GM12878 (cell line): ENCODE measurements at regions not wholly inside any gene's neighbourhood (a gene's known extent, or its start where the extent isn't known, plus 50 kb on each side); places are given as distances from the start of the nearest gene placed in this dataset.

Experiments
- ATAC-seq: fragments of 200-7000 bp; cut with Tn5 transposase; 3 replicates; pipeline ENCODE4 v1.9.1; 2020; ENCODE audit warnings: mild to moderate bottlenecking, moderate library complexity
- BruUV-seq: library from RNA; stranded (reverse); fragments of 400-500 nt; replicated peaks from 2 replicates; lab custom pipeline; 2021; lab: Mats Ljungman, UMichigan
- CTCF ChIA-PET: fragments of 300-600 bp; sonication (Branson Sonifier 250); formaldehyde crosslinking; extraction: SDS; loops from one replicate; lab custom pipeline; 2021; ENCODE audit warnings: inconsistent platforms; lab: Yijun Ruan, JAX
- POLR2A ChIA-PET: fragments of 350-600 bp; formaldehyde crosslinking; extraction: SDS; loops from one replicate; lab custom pipeline; 2021; ENCODE audit warnings: inconsistent platforms; lab: Charles Lee
- RAD21 ChIA-PET: fragments of 300-600 bp; sonication (Branson Sonifier 250); formaldehyde crosslinking; loops from one replicate; lab custom pipeline; 2023; ENCODE audit warnings: antibody characterized with exemption; ENCODE audit not compliant: unreplicated experiment; lab: Charles Lee
- SMC1A ChIA-PET: fragments of 300-600 bp; sonication (Branson Sonifier 250); formaldehyde crosslinking; loops from one replicate; lab custom pipeline; 2023; ENCODE audit not compliant: unreplicated experiment, uncharacterized antibody; lab: Charles Lee
- DNase-seq: peaks from one replicate; pipeline ENCODE4 v3.0.0-alpha.2; 2011; ENCODE audit warnings: low read depth, low spot score
- FAIRE-seq: peaks from 3 replicates; lab custom pipeline; 2011; peaks lifted over from hg19 to GRCh38; lab: Jason Lieb, UNC
- H2AFZ ChIP-seq: 2 replicates; pipeline ENCODE4 v1.6.0; 2011; ENCODE audit warnings: low read depth, low read length, control low read depth; ENCODE audit not compliant: control insufficient read depth
- H3K27ac ChIP-seq: 2 replicates; pipeline ENCODE4 v1.5.1; 2011; ENCODE audit warnings: control low read depth; ENCODE audit not compliant: control insufficient read depth, insufficient read depth
- H3K27me3 ChIP-seq, 2 experiments: replicated peaks in 1 of 2; 2 replicates each; pipeline versions ENCODE4 v1.6.0 to v1.6.1; 2011; ENCODE audit warnings: low read length in 1 of 2; ENCODE audit not compliant: control insufficient read depth in 2 of 2, insufficient read depth in 2 of 2
- H3K36me3 ChIP-seq, 2 experiments: 2 replicates each; pipeline ENCODE4 v1.5.1; 2011; ENCODE audit warnings: low read length in 1 of 2; ENCODE audit not compliant: control insufficient read depth in 2 of 2, insufficient read depth in 2 of 2
- H3K4me1 ChIP-seq: 2 replicates; pipeline ENCODE4 v1.6.1; 2011; ENCODE audit warnings: mild to moderate bottlenecking, low read length, moderate library complexity, mixed read lengths; ENCODE audit not compliant: control insufficient read depth, insufficient read depth
- H3K4me2 ChIP-seq: 2 replicates; pipeline ENCODE4 v1.6.0; 2011; ENCODE audit warnings: control low read depth; ENCODE audit not compliant: control insufficient read depth, insufficient read depth
- H3K4me3 ChIP-seq: fragments of 200-600 bp; sonication (generic); 2 replicates; pipeline ENCODE4 v1.5.1; 2016
- H3K79me2 ChIP-seq: 2 replicates; pipeline ENCODE4 v1.6.0; 2011; ENCODE audit warnings: low read length; ENCODE audit not compliant: control insufficient read depth, insufficient read depth
- H3K9ac ChIP-seq: 2 replicates; pipeline ENCODE4 v1.8.0; 2011; ENCODE audit warnings: low read length, control low read depth, mixed read lengths; ENCODE audit not compliant: control insufficient read depth, insufficient read depth
- H3K9me3 ChIP-seq: replicated peaks from 3 replicates; pipeline ENCODE4 v1.5.1; 2011; ENCODE audit warnings: mild to moderate bottlenecking, low read length; ENCODE audit not compliant: control insufficient read depth, insufficient read depth
- H4K20me1 ChIP-seq: 2 replicates; pipeline ENCODE4 v1.6.0; 2011; ENCODE audit not compliant: control insufficient read depth, insufficient read depth
- CBX5 ChIP-seq: sonication (generic); IDR thresholded peaks from 2 replicates; pipeline ENCODE4 v1.6.1; 2016; ENCODE audit warnings: low read depth, moderate library complexity, mild to moderate bottlenecking, inconsistent platforms
- CHD1 ChIP-seq: IDR thresholded peaks from 2 replicates; pipeline ENCODE4 v1.6.1; 2012; ENCODE audit warnings: low read depth, low read length, improper control_type of control experiment
- IRF3 ChIP-seq: fragments of 450-650 bp; IDR thresholded peaks from 2 replicates; pipeline ENCODE4 v1.6.1; 2014; ENCODE audit warnings: mild to moderate bottlenecking
- NR2C1 ChIP-seq: fragments of 450-650 bp; IDR thresholded peaks from 2 replicates; pipeline ENCODE4 v1.6.1; 2017; ENCODE audit warnings: antibody characterized with exemption, mild to moderate bottlenecking, moderate library complexity
- RAD51 ChIP-seq: fragments of 450-650 bp; IDR thresholded peaks from 2 replicates; pipeline ENCODE4 v1.6.1; 2016; ENCODE audit warnings: moderate library complexity, mild to moderate bottlenecking, inconsistent platforms
- SKIL ChIP-seq: fragments of 450-650 bp; IDR thresholded peaks from 2 replicates; pipeline ENCODE4 v1.6.1; 2017; ENCODE audit warnings: mild to moderate bottlenecking, low read depth, inconsistent platforms; ENCODE audit not compliant: poor library complexity, severe bottlenecking
- in situ Hi-C: fragments of 300-500 bp; cut with MboI; formaldehyde crosslinking; loops from 9 replicates; pipeline ENCODE4 v1.14.3; 2018; ENCODE audit warnings: mixed read lengths
- intact Hi-C: fragments of 100-400 bp; cut with micrococcal nuclease; formaldehyde crosslinking; loops from one replicate; pipeline ENCODE4 v1.14.2; 2022; ENCODE audit not compliant: unreplicated experiment

- Histone ChIP-seq H3K36me3 (no peaks in the 10 kb centered on the region), H3K4me2 (no peak overlapping the region), H3K79me2 (no peaks in the 10 kb centered on the region), H4K20me1 (no peaks in the 10 kb centered on the region), H3K27me3 (no peaks in the 10 kb centered on the region), H3K9me3 (no peaks in the 10 kb centered on the region), H3K9ac (no peak overlapping the region), H3K27ac (no peak overlapping the region), H3K4me3 (no peak overlapping the region), H2AFZ (no peak overlapping the region), H3K4me1 (no peaks in the 10 kb centered on the region)
- FAIRE-seq: no peak
- POLR2A ChIA-PET: no interaction called here
- BruUV-seq: no TSS peak
- TF ChIP-seq SKIL (no peak), RAD51 (no peak), IRF3 (no peak), NR2C1 (no peak), CHD1 (no peak), CBX5 (no peak)
- intact Hi-C loops: no loop called here
- RAD21 ChIA-PET: no interaction called here
- SMC1A ChIA-PET: no interaction called here
- no peak for DNase-seq
- in situ Hi-C loops: no loop called here
- ATAC-seq: no peak
- CTCF ChIA-PET: no interaction called here
Measured at GRCh38 chr1:60703155-60703554, 379.2 kb upstream of the NFIA start.
